MG63 (cell line): ENCODE measurements at regions not wholly inside any gene's neighbourhood (a gene's known extent, or its start where the extent isn't known, plus 50 kb on each side); places are given as distances from the start of the nearest gene placed in this dataset.
"Not testable (repeated sequence)": the region's sequence is repeated elsewhere in the genome, so short reads cannot be mapped to it uniquely, and the experiment has no call there.

Source experiments
- DNase-seq: peaks from one replicate; pipeline ENCODE4 v3.0.0-alpha.2; 2020
- H3K27me3 ChIP-seq: fragments of 250-450 bp; sonication (Bioruptor Pico); 2 replicates; pipeline ENCODE4 v1.5.1; 2020; ENCODE audit warnings: mild to moderate bottlenecking, moderate library complexity
- H3K36me3 ChIP-seq: fragments of 250-450 bp; sonication (Bioruptor Pico); 2 replicates; pipeline ENCODE4 v1.5.1; 2020; ENCODE audit warnings: mild to moderate bottlenecking, moderate library complexity
- H3K4me3 ChIP-seq: fragments of 250-450 bp; sonication (Bioruptor Pico); 2 replicates; pipeline ENCODE4 v1.5.1; 2020; ENCODE audit warnings: mild to moderate bottlenecking, moderate library complexity
- H3K9me3 ChIP-seq: fragments of 250-450 bp; sonication (Bioruptor Pico); 2 replicates; pipeline ENCODE4 v1.5.1; 2020; ENCODE audit warnings: mild to moderate bottlenecking, moderate library complexity

GRCh38 chr2:41180387-41180786, 728.5 kb upstream of the SLC8A1 start:
- Histone ChIP-seq H3K9me3 (no peaks in the 10 kb centered on the region), H3K4me3 (no peak overlapping the region), H3K36me3 (no peaks in the 10 kb centered on the region), H3K27me3 (no peaks in the 10 kb centered on the region; the same call in 1 of the 2 replicates)
- DNase-seq: no peak

DNA sequence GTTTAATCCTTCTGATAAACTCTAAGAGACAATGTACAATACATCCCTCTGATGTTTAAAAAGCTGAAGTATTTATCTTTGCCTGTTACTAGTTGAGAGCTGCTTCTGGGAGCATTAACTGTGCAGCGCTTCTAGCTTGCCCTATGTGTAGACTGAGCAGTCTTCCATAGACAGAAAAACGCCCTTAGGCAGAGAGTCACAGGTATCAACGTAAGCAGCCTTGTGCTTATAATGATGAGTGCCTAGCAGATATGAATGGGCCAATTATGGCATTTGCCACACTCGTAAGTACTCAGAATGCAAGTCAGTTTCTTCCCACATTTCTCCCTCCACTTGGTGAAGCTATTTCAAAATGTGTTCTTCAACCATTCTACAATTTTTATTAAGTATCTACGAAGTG, 731.1 kb upstream of the SLC8A1 start:
- no peak overlapping the region for H3K4me3 ChIP-seq
- H3K9me3 ChIP-seq: no peaks in the 10 kb centered on the region
- no peaks in the 10 kb centered on the region; the same call in 1 of the 2 replicates for H3K27me3 ChIP-seq
- DNase-seq: no peak
- H3K36me3 ChIP-seq: no peaks in the 10 kb centered on the region

- Histone ChIP-seq H3K9me3 (no peaks in the 10 kb centered on the region), H3K36me3 (no peaks in the 10 kb centered on the region), H3K27me3 (peaks cover 2% of the 10 kb centered on the region; the same call in 1 of the 2 replicates), H3K4me3 (no peak overlapping the region)
- DNase-seq: no peak
These were observed 735.7 kb upstream of the SLC8A1 start for GRCh38 chr2:41187376-41188122.

- no peak overlapping the region for H3K4me3 ChIP-seq
- DNase-seq: peak; percentile 23
- peaks cover 2% of the 10 kb centered on the region; the same call in 1 of the 2 replicates for H3K27me3 ChIP-seq
- H3K9me3 ChIP-seq: no peaks in the 10 kb centered on the region
- no peaks in the 10 kb centered on the region for H3K36me3 ChIP-seq
These were observed 742.3 kb upstream of the SLC8A1 start for GRCh38 chr2:41194230-41194629.

GRCh38 chr2:41197781-41198180, 745.9 kb upstream of the SLC8A1 start:
- H3K4me3 ChIP-seq: no peak overlapping the region
- DNase-seq: no peak
- no peaks in the 10 kb centered on the region for H3K9me3 ChIP-seq
- no peaks in the 10 kb centered on the region for H3K36me3 ChIP-seq
- H3K27me3 ChIP-seq: no peaks in the 10 kb centered on the region

- Histone ChIP-seq H3K9me3 (no peaks in the 10 kb centered on the region), H3K36me3 (no peaks in the 10 kb centered on the region), H3K27me3 (no peaks in the 10 kb centered on the region), H3K4me3 (no peak overlapping the region)
- no peak for DNase-seq
These were observed 747.4 kb upstream of the SLC8A1 start for GRCh38 chr2:41199334-41199733.

- H3K4me3 ChIP-seq: no peak overlapping the region
- DNase-seq: no peak
- no peaks in the 10 kb centered on the region for H3K9me3 ChIP-seq
- H3K36me3 ChIP-seq: no peaks in the 10 kb centered on the region
- no peaks in the 10 kb centered on the region for H3K27me3 ChIP-seq
These were observed 752.4 kb upstream of the SLC8A1 start for GRCh38 chr2:41204315-41204714.

DNA sequence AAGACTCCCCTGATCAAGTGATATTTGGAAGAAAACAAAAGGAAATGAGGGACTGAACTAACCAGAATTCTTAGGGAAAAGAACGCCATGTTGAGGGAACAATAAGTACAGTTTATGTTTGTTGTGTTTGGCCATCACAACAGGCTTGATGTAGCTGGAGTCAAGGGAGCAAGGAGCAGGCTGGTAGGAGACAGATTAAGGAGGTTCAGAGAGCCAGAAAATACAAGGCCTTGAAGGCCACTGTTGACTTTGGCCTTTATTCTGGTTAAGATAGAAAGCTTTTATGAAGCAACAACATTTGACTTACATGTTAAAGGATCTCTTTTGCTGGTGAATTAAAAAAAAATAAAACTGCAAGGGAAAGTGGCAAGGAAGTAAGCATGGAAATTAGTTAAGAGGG, 754.1 kb upstream of the SLC8A1 start:
- H3K9me3 ChIP-seq: no peaks in the 10 kb centered on the region
- no peaks in the 10 kb centered on the region for H3K27me3 ChIP-seq
- no peaks in the 10 kb centered on the region for H3K36me3 ChIP-seq
- DNase-seq: no peak
- no peak overlapping the region for H3K4me3 ChIP-seq

DNA sequence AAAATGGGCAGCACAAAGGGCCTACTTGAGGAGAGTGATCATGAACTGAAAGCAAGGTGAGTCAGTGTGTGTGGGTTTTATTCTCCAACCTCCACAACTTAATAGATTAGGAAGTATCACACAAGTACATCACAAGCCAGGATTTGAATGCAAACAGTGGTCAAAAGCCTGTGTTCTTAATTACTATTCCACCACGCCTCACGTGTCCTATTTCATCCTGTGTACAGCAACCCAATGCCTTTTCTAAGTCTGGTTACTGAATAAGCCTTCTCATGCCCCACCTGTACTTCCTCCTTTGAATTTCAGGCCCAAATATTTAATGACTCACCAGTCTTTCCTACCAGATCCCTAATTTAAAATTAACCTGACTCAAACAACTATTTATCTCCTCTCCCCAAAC, 755.7 kb upstream of the SLC8A1 start:
- DNase-seq: no peak
- Histone ChIP-seq H3K9me3 (no peaks in the 10 kb centered on the region), H3K27me3 (no peaks in the 10 kb centered on the region), H3K36me3 (no peaks in the 10 kb centered on the region), H3K4me3 (no peak overlapping the region)

DNA sequence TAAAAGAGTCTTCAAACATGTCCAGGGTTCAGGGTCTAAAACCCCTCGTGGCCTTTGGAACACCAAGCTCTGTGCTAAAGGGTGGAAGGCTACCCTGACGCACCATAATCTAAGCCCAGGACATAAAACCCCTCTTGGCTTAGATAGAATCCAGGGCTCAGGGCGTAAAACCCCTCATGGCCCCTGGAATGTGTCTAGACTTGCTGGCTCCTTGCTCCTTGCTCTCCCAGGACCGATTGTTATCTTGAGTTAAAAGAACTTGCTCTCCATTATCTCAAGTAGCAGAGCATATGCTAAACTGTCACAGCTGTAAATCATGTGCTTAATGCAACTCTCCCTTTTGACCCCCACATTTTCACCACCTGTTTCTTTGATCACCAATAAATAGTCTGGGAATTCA, 758.1 kb upstream of the SLC8A1 start:
- H3K36me3 ChIP-seq, H3K27me3 ChIP-seq, DNase-seq, H3K9me3 ChIP-seq, H3K4me3 ChIP-seq: not testable (repeated sequence)

DNA sequence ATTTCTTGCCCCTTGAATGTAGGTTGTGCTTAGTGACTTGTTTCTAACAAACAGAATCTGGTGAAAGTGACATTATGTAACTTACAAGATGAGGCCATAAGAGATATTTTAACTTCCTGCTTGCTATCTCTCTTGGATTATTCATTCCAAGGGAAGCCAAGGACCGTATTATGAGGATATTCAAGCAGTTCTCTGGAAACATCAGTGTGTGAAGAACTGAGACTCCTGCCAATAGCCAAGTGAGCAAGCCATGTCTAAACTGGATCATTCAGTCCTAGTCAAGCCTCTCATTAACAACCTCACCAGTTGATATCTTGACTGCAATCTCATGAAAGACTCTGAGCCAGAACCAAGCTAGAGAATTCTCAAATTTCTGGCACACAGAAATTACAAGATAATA, 765.1 kb upstream of the SLC8A1 start:
- no peak overlapping the region for H3K4me3 ChIP-seq

GRCh38 chr2:41222593-41222992, 770.7 kb upstream of the SLC8A1 start:
- H3K27me3 ChIP-seq: no peaks in the 10 kb centered on the region

More for the DNA sequence above, 765.1 kb upstream of the SLC8A1 start:
- Histone ChIP-seq H3K36me3 (no peaks in the 10 kb centered on the region), H3K27me3 (no peaks in the 10 kb centered on the region), H3K9me3 (no peaks in the 10 kb centered on the region)
- no peak for DNase-seq

DNA sequence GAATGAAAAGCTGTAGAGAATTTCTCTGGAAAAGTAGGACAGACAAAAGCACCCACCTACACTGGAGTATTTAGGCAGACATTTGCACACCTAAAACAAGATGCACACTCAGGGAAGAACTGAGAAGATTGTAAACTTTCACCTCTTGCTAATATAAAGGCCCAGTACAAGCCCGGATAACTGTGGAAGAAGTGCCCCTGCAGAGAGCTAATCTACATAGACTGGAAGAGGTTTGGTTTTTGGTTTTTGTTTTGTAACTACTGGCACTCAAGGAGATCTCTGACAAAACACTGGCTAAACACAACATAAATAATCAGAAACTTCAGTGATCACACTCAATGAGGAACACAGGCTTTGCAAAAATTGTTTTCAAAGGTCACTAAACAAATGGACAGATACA, 782.2 kb upstream of the SLC8A1 start:
- Histone ChIP-seq H3K4me3 (no peak overlapping the region), H3K9me3 (no peaks in the 10 kb centered on the region), H3K36me3 (no peaks in the 10 kb centered on the region), H3K27me3 (no peaks in the 10 kb centered on the region)
- no peak for DNase-seq

More at GRCh38 chr2:41222593-41222992, 770.7 kb upstream of the SLC8A1 start:
- Histone ChIP-seq H3K36me3 (no peaks in the 10 kb centered on the region), H3K4me3 (no peak overlapping the region), H3K9me3 (no peaks in the 10 kb centered on the region)
- DNase-seq: no peak

GRCh38 chr2:41241325-41242000, 789.6 kb upstream of the SLC8A1 start:
- Histone ChIP-seq H3K27me3 (no peaks in the 10 kb centered on the region), H3K4me3 (no peak overlapping the region)
- no peak for DNase-seq

GRCh38 chr2:41242001-41242331, 790.1 kb upstream of the SLC8A1 start:
- H3K36me3 ChIP-seq: no peaks in the 10 kb centered on the region
- no peaks in the 10 kb centered on the region for H3K9me3 ChIP-seq
- DNase-seq: no peak
- H3K27me3 ChIP-seq: no peaks in the 10 kb centered on the region
- no peak overlapping the region for H3K4me3 ChIP-seq

More at GRCh38 chr2:41241325-41242000, 789.6 kb upstream of the SLC8A1 start:
- Histone ChIP-seq H3K36me3 (no peaks in the 10 kb centered on the region), H3K9me3 (no peaks in the 10 kb centered on the region)

GRCh38 chr2:41267929-41268659, 779.7 kb upstream of the PKDCC start:
- Histone ChIP-seq H3K4me3 (no peak overlapping the region), H3K36me3 (no peaks in the 10 kb centered on the region), H3K9me3 (no peaks in the 10 kb centered on the region), H3K27me3 (no peaks in the 10 kb centered on the region)
- no peak for DNase-seq

GRCh38 chr2:41283079-41283775, 764.6 kb upstream of the PKDCC start:
- DNase-seq: no peak
- no peak overlapping the region for H3K4me3 ChIP-seq
- H3K9me3 ChIP-seq: no peaks in the 10 kb centered on the region

More at GRCh38 chr2:41283079-41283775, 764.6 kb upstream of the PKDCC start:
- Histone ChIP-seq H3K27me3 (no peaks in the 10 kb centered on the region), H3K36me3 (no peaks in the 10 kb centered on the region)
